BE2C (cell line): ENCODE measurements at regions not wholly inside any gene's neighbourhood (a gene's known extent, or its start where the extent isn't known, plus 50 kb on each side); places are given as distances from the start of the nearest gene placed in this dataset.

ENCODE experiments used
- DNase-seq: peaks from one replicate; pipeline ENCODE4 v3.0.0-alpha.2; 2020
- H3K27me3 ChIP-seq: fragments of 250-450 bp; sonication (Bioruptor Pico); 2 replicates; pipeline ENCODE4 v1.5.1; 2020; ENCODE audit warnings: mild to moderate bottlenecking
- H3K36me3 ChIP-seq: fragments of 250-450 bp; sonication (Bioruptor Pico); 2 replicates; pipeline ENCODE4 v1.5.1; 2020; ENCODE audit warnings: mild to moderate bottlenecking
- H3K4me1 ChIP-seq: fragments of 250-450 bp; sonication (Bioruptor Pico); 2 replicates; pipeline ENCODE4 v1.5.1; 2020
- H3K4me3 ChIP-seq: 2 replicates; pipeline ENCODE4 v1.5.1; 2011; ENCODE audit warnings: low read depth, low read length
- H3K9me3 ChIP-seq: fragments of 250-450 bp; sonication (Bioruptor Pico); 2 replicates; pipeline ENCODE4 v1.5.1; 2020
- TF ChIP-seq, protein P1 (sequence below): IDR thresholded peaks from 2 replicates; pipeline ENCODE4 v1.5.1; 2012; ENCODE audit warnings: mild to moderate bottlenecking, low read depth, low read length

DNA sequence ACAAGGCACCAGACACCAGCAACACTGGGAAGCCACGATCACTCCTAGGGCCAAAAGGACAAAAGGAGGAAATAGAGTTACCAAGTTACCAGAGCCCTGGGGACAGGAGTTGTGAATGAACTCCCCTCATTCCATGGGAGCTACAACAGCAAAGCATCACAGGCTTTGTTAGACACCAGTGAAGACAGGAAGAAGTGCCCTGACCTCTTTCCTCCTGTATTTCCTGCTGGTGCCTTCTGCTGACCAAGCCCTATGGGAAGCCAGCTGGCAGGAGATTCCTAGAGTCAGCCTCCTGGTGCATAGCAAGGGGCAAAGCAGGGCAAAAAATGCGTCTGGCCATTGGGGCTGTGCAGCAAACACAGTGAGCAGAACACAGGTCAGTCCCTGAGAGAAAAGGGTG, 374.7 kb downstream of the ZSWIM6 start:
- H3K4me3 ChIP-seq: no peak overlapping the region
- peaks cover 15% of the 10 kb centered on the region for H3K27me3 ChIP-seq
- no peaks in the 10 kb centered on the region for H3K9me3 ChIP-seq
- TF ChIP-seq, protein P1, sequence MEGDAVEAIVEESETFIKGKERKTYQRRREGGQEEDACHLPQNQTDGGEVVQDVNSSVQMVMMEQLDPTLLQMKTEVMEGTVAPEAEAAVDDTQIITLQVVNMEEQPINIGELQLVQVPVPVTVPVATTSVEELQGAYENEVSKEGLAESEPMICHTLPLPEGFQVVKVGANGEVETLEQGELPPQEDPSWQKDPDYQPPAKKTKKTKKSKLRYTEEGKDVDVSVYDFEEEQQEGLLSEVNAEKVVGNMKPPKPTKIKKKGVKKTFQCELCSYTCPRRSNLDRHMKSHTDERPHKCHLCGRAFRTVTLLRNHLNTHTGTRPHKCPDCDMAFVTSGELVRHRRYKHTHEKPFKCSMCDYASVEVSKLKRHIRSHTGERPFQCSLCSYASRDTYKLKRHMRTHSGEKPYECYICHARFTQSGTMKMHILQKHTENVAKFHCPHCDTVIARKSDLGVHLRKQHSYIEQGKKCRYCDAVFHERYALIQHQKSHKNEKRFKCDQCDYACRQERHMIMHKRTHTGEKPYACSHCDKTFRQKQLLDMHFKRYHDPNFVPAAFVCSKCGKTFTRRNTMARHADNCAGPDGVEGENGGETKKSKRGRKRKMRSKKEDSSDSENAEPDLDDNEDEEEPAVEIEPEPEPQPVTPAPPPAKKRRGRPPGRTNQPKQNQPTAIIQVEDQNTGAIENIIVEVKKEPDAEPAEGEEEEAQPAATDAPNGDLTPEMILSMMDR: no peak
- DNase-seq: no peak
- H3K4me1 ChIP-seq: no peaks in the 10 kb centered on the region
- H3K36me3 ChIP-seq: no peaks in the 10 kb centered on the region

DNA sequence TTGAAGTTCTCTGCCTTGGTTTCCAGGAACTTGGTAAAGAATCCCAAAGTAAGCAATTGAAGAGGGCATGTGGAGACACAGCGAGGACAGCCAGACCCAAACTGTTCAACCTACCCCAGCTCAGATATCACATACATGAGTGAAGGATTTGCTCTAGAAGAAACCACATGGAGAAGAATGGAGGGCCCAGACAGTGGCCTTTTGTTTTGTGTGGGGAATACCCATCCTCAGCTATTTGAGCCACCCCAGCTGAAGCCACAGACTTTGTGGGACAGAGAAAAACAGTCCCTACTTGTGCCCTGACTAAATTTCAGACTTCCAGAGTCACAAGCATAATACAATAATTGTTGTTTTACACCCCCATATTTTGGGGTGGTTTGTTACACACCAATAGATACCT, 387.1 kb downstream of the ZSWIM6 start:
- Histone ChIP-seq H3K27me3 (no peaks in the 10 kb centered on the region; the same call in none of the 2 replicates), H3K4me3 (no peak overlapping the region), H3K36me3 (no peaks in the 10 kb centered on the region), H3K4me1 (no peaks in the 10 kb centered on the region), H3K9me3 (no peaks in the 10 kb centered on the region)
- no peak for DNase-seq
- TF ChIP-seq, protein P1: no peak

DNA sequence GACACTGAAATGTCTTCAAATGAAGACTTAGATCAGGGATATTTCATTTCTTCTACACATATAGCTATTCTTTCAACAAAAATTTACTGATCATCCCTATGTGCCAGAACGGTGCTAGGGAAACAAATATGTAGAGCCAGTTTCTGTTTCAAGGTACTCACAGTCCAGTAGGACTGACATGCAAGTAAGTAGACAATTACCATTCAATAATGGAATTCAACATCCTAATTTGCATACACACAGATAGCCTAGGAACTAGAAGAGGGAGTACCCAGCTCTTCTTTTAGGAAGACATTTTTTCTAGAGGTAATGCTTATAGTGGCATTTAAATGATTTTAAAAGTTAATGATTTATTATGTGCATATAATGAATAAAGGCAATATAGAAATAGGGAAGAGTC, 388.8 kb downstream of the ZSWIM6 start:
- no peak overlapping the region for H3K4me3 ChIP-seq
- H3K27me3 ChIP-seq: no peaks in the 10 kb centered on the region; the same call in none of the 2 replicates
- TF ChIP-seq, protein P1: no peak
- no peak for DNase-seq
- no peaks in the 10 kb centered on the region for H3K36me3 ChIP-seq
- H3K9me3 ChIP-seq: no peaks in the 10 kb centered on the region
- no peaks in the 10 kb centered on the region for H3K4me1 ChIP-seq

DNA sequence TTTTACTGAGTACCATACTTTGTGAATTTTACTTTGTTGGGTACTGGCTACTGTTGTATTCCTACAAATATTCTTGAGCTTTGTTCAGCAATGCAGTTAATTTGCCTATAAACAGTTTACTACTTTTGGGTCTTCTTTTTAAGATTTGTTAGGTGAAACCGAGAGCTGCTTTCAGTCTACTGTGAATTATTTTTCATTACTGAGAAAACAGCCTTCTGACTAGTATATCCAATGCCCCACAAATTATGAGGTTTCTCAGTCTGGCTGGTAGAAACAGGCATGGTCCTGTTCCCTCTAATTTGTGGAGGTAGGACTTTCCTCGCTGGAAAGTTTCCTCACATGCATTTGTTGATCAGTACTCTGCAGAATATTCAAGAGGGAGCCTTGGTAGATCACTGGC, 392.0 kb downstream of the ZSWIM6 start:
- no peak for DNase-seq
- TF ChIP-seq, protein P1: no peak
- Histone ChIP-seq H3K27me3 (no peaks in the 10 kb centered on the region; the same call in none of the 2 replicates), H3K36me3 (no peaks in the 10 kb centered on the region), H3K4me1 (no peaks in the 10 kb centered on the region), H3K4me3 (no peak overlapping the region), H3K9me3 (no peaks in the 10 kb centered on the region)

DNA sequence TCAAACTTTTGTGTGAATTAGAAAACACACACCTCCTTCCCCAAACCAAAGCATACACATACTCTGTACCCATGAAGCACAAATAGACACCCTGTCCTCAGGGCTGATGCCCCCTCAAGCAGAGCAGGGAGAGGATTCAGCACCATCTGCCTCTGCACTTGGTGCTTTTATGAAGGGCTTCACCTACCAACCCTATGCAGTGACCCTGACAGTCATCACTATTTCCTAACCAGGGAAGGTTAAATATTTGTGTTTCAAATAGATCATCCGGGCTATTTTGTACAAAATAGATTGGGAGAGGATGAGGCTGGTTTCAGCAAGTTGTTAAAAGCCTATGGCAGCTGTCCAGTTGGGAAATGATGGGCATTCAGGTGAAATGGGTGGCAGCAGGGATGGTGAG, 396.2 kb downstream of the ZSWIM6 start:
- no peak for DNase-seq
- TF ChIP-seq, protein P1: no peak
- Histone ChIP-seq H3K36me3 (no peaks in the 10 kb centered on the region), H3K9me3 (no peaks in the 10 kb centered on the region), H3K4me3 (no peak overlapping the region), H3K4me1 (no peaks in the 10 kb centered on the region), H3K27me3 (no peaks in the 10 kb centered on the region; the same call in none of the 2 replicates)

DNA sequence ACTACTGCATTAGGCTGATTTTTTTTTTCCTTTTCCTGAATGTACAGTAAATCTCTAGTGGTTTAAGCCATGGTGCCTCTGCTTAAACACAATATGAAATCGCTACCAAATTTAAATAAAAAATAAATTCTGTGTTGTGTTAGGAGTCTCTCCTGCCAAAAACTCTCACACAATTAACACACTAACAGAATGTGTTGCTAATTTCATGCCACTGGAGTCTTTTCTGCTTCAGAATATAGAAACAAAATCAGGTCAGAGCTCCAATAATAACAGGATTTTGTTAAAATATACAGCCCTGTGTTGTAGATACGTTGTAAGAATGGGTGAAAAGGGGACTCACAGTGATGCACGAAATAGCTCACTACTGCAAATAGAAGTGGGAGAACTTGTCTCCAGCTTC, 398.8 kb downstream of the ZSWIM6 start:
- TF ChIP-seq, protein P1: no peak
- Histone ChIP-seq H3K27me3 (no peaks in the 10 kb centered on the region; the same call in none of the 2 replicates), H3K4me3 (no peak overlapping the region), H3K9me3 (no peaks in the 10 kb centered on the region), H3K4me1 (no peaks in the 10 kb centered on the region), H3K36me3 (no peaks in the 10 kb centered on the region)
- no peak for DNase-seq
